ENCODE measurements at regions not wholly inside any gene's neighbourhood (a gene's known extent, or its start where the extent isn't known, plus 50 kb on each side); places are given as distances from the start of the nearest gene placed in this dataset.

- H3F3A ChIP-seq (ENCODE audit: low read length, unreplicated experiment), result no peaks in the 10 kb centered on the region
- peaks cover 17% of the 10 kb centered on the region for H3K4me1 ChIP-seq (ENCODE audit: insufficient read depth, low read length)
- H3K79me2 ChIP-seq (ENCODE audit: low read length), result no peaks in the 10 kb centered on the region
- H3K36me3 ChIP-seq (ENCODE audit: low read depth, low read length), result no peaks in the 10 kb centered on the region
- intact Hi-C loops (cut with micrococcal nuclease), result no loop called here
- no peaks in the 10 kb centered on the region for H4K20me1 ChIP-seq (ENCODE audit: low read length)
- H3K9me2 ChIP-seq (replicated peaks; ENCODE audit: low read length), result no peaks in the 10 kb centered on the region
- H3K9me3 ChIP-seq (ENCODE audit: low read length), result 0 out of 2 replicates have a peak, but pooled peaks cover 6% of the 10 kb centered on the region
- TF ChIP-seq CTCF (conservative IDR thresholded peaks at IDR 0.05; ENCODE audit: low read depth, low read length), result no peak
- TF ChIP-seq EZH2 (IDR thresholded peaks at IDR 0.05; ENCODE audit: low read length, unreplicated experiment), result no peak
- no peak for TF ChIP-seq EZH2phosphoT487 (IDR thresholded peaks at IDR 0.05; ENCODE audit: borderline replicate concordance, low read length)
- no peaks in the 10 kb centered on the region for H3K27me3 ChIP-seq (ENCODE audit: low read length)
- no peak overlapping the region for H3K4me2 ChIP-seq (ENCODE audit: low read length)
- H3K4me3 ChIP-seq (ENCODE audit: low read length), result no peak overlapping the region
- peak overlapping the region; percentile 47 for H3K27ac ChIP-seq (ENCODE audit: low read length)
- CTCF ChIA-PET, result no interaction called here
- DNase-seq (no peak), ATAC-seq (no peak)
- POLR2A ChIA-PET (ENCODE audit: unreplicated experiment), result no interaction called here
- no peak overlapping the region for H2AFZ ChIP-seq (ENCODE audit: low read length)
- no TSS peak for BruUV-seq (replicated peaks)
- H3K9ac ChIP-seq (ENCODE audit: low read length), result no peak overlapping the region
These were observed 51.8 kb upstream of the DTNBP1 start for GRCh38 chr6:15714658-15715057.

- H3K9me2 ChIP-seq (replicated peaks; ENCODE audit: low read length), result no peaks in the 10 kb centered on the region
- H3K4me1 ChIP-seq (ENCODE audit: insufficient read depth, low read length), result peaks cover 19% of the 10 kb centered on the region
- ATAC-seq (no peak), DNase-seq (no peak)
- CTCF ChIA-PET, result no interaction called here
- no peaks in the 10 kb centered on the region for H3F3A ChIP-seq (ENCODE audit: low read length, unreplicated experiment)
- H3K27ac ChIP-seq (ENCODE audit: low read length), result no peak overlapping the region
- 0 out of 2 replicates have a peak, but pooled peaks cover 6% of the 10 kb centered on the region for H3K9me3 ChIP-seq (ENCODE audit: low read length)
- TF ChIP-seq CTCF (conservative IDR thresholded peaks at IDR 0.05; ENCODE audit: low read depth, low read length), result no peak
- TF ChIP-seq EZH2phosphoT487 (IDR thresholded peaks at IDR 0.05; ENCODE audit: borderline replicate concordance, low read length), result no peak
- TF ChIP-seq EZH2 (IDR thresholded peaks at IDR 0.05; ENCODE audit: low read length, unreplicated experiment), result no peak
- no peak overlapping the region for H3K4me3 ChIP-seq (ENCODE audit: low read length)
- intact Hi-C loops (cut with micrococcal nuclease), result no loop called here
- no peak overlapping the region for H2AFZ ChIP-seq (ENCODE audit: low read length)
- POLR2A ChIA-PET (ENCODE audit: unreplicated experiment), result no interaction called here
- no peaks in the 10 kb centered on the region for H3K27me3 ChIP-seq (ENCODE audit: low read length)
- no peaks in the 10 kb centered on the region for H4K20me1 ChIP-seq (ENCODE audit: low read length)
- H3K9ac ChIP-seq (ENCODE audit: low read length), result no peak overlapping the region
- H3K36me3 ChIP-seq (ENCODE audit: low read depth, low read length), result no peaks in the 10 kb centered on the region
- H3K4me2 ChIP-seq (ENCODE audit: low read length), result no peak overlapping the region
- H3K79me2 ChIP-seq (ENCODE audit: low read length), result no peaks in the 10 kb centered on the region
- BruUV-seq (replicated peaks), result no TSS peak
These were observed 50.5 kb upstream of the DTNBP1 start for GRCh38 chr6:15713325-15713724.

- Histone ChIP-seq H3K79me2 (ENCODE audit: low read length) (no peaks in the 10 kb centered on the region), H3K36me3 (ENCODE audit: low read depth, low read length) (no peaks in the 10 kb centered on the region), H3K27me3 (ENCODE audit: low read length) (no peaks in the 10 kb centered on the region), H3F3A (ENCODE audit: low read length, unreplicated experiment) (no peaks in the 10 kb centered on the region), H4K20me1 (ENCODE audit: low read length) (no peaks in the 10 kb centered on the region), H3K27ac (ENCODE audit: low read length) (no peak overlapping the region), H3K9me3 (ENCODE audit: low read length) (0 out of 2 replicates have a peak, but pooled peaks cover 6% of the 10 kb centered on the region), H3K9me2 (replicated peaks; ENCODE audit: low read length) (no peaks in the 10 kb centered on the region), H2AFZ (ENCODE audit: low read length) (no peak overlapping the region), H3K4me2 (ENCODE audit: low read length) (no peak overlapping the region), H3K9ac (ENCODE audit: low read length) (no peak overlapping the region), H3K4me3 (ENCODE audit: low read length) (no peak overlapping the region), H3K4me1 (ENCODE audit: insufficient read depth, low read length) (peaks cover 20% of the 10 kb centered on the region)
- CTCF ChIA-PET, result no interaction called here
- intact Hi-C loops (cut with micrococcal nuclease), result no loop called here
- POLR2A ChIA-PET (ENCODE audit: unreplicated experiment), result no interaction called here
- BruUV-seq (replicated peaks), result no TSS peak
- TF ChIP-seq CTCF (conservative IDR thresholded peaks at IDR 0.05; ENCODE audit: low read depth, low read length), result no peak
- TF ChIP-seq EZH2phosphoT487 (IDR thresholded peaks at IDR 0.05; ENCODE audit: borderline replicate concordance, low read length), result no peak
- TF ChIP-seq EZH2 (IDR thresholded peaks at IDR 0.05; ENCODE audit: low read length, unreplicated experiment), result no peak
- no peak for DNase-seq
- ATAC-seq, result no peak
These were observed 50.0 kb upstream of the DTNBP1 start for GRCh38 chr6:15712797-15713196.
